GM12878 (cell line): ENCODE measurements at regions not wholly inside any gene's neighbourhood (a gene's known extent, or its start where the extent isn't known, plus 50 kb on each side); places are given as distances from the start of the nearest gene placed in this dataset.
"Not testable (repeated sequence)": the region's sequence is repeated elsewhere in the genome, so short reads cannot be mapped to it uniquely, and the experiment has no call there.

Experiments
- ATAC-seq: fragments of 200-7000 bp; cut with Tn5 transposase; 3 replicates; pipeline ENCODE4 v1.9.1; 2020; ENCODE audit warnings: mild to moderate bottlenecking, moderate library complexity
- BruUV-seq: library from RNA; stranded (reverse); fragments of 400-500 nt; replicated peaks from 2 replicates; lab custom pipeline; 2021; lab: Mats Ljungman, UMichigan
- CTCF ChIA-PET: fragments of 300-600 bp; sonication (Branson Sonifier 250); formaldehyde crosslinking; extraction: SDS; loops from one replicate; lab custom pipeline; 2021; ENCODE audit warnings: inconsistent platforms; lab: Yijun Ruan, JAX
- POLR2A ChIA-PET: fragments of 350-600 bp; formaldehyde crosslinking; extraction: SDS; loops from one replicate; lab custom pipeline; 2021; ENCODE audit warnings: inconsistent platforms; lab: Charles Lee
- RAD21 ChIA-PET: fragments of 300-600 bp; sonication (Branson Sonifier 250); formaldehyde crosslinking; loops from one replicate; lab custom pipeline; 2023; ENCODE audit warnings: antibody characterized with exemption; ENCODE audit not compliant: unreplicated experiment; lab: Charles Lee
- SMC1A ChIA-PET: fragments of 300-600 bp; sonication (Branson Sonifier 250); formaldehyde crosslinking; loops from one replicate; lab custom pipeline; 2023; ENCODE audit not compliant: unreplicated experiment, uncharacterized antibody; lab: Charles Lee
- DNase-seq: peaks from one replicate; pipeline ENCODE4 v3.0.0-alpha.2; 2011; ENCODE audit warnings: low read depth, low spot score
- FAIRE-seq: peaks from 3 replicates; lab custom pipeline; 2011; peaks lifted over from hg19 to GRCh38; lab: Jason Lieb, UNC
- H2AFZ ChIP-seq: 2 replicates; pipeline ENCODE4 v1.6.0; 2011; ENCODE audit warnings: low read depth, low read length, control low read depth; ENCODE audit not compliant: control insufficient read depth
- H3K27ac ChIP-seq: 2 replicates; pipeline ENCODE4 v1.5.1; 2011; ENCODE audit warnings: control low read depth; ENCODE audit not compliant: control insufficient read depth, insufficient read depth
- H3K27me3 ChIP-seq, 2 experiments: replicated peaks in 1 of 2; 2 replicates each; pipeline versions ENCODE4 v1.6.0 to v1.6.1; 2011; ENCODE audit warnings: low read length in 1 of 2; ENCODE audit not compliant: control insufficient read depth in 2 of 2, insufficient read depth in 2 of 2
- H3K36me3 ChIP-seq, 2 experiments: 2 replicates each; pipeline ENCODE4 v1.5.1; 2011; ENCODE audit warnings: low read length in 1 of 2; ENCODE audit not compliant: control insufficient read depth in 2 of 2, insufficient read depth in 2 of 2
- H3K4me1 ChIP-seq: 2 replicates; pipeline ENCODE4 v1.6.1; 2011; ENCODE audit warnings: mild to moderate bottlenecking, low read length, moderate library complexity, mixed read lengths; ENCODE audit not compliant: control insufficient read depth, insufficient read depth
- H3K4me2 ChIP-seq: 2 replicates; pipeline ENCODE4 v1.6.0; 2011; ENCODE audit warnings: control low read depth; ENCODE audit not compliant: control insufficient read depth, insufficient read depth
- H3K4me3 ChIP-seq: fragments of 200-600 bp; sonication (generic); 2 replicates; pipeline ENCODE4 v1.5.1; 2016
- H3K79me2 ChIP-seq: 2 replicates; pipeline ENCODE4 v1.6.0; 2011; ENCODE audit warnings: low read length; ENCODE audit not compliant: control insufficient read depth, insufficient read depth
- H3K9ac ChIP-seq: 2 replicates; pipeline ENCODE4 v1.8.0; 2011; ENCODE audit warnings: low read length, control low read depth, mixed read lengths; ENCODE audit not compliant: control insufficient read depth, insufficient read depth
- H3K9me3 ChIP-seq: replicated peaks from 3 replicates; pipeline ENCODE4 v1.5.1; 2011; ENCODE audit warnings: mild to moderate bottlenecking, low read length; ENCODE audit not compliant: control insufficient read depth, insufficient read depth
- H4K20me1 ChIP-seq: 2 replicates; pipeline ENCODE4 v1.6.0; 2011; ENCODE audit not compliant: control insufficient read depth, insufficient read depth
- EZH2 ChIP-seq: IDR thresholded peaks from 2 replicates; pipeline ENCODE4 v1.6.1; 2012; ENCODE audit warnings: low read depth, mild to moderate bottlenecking, control low read depth, inconsistent platforms, low read length, borderline replicate concordance; ENCODE audit not compliant: control insufficient read depth
- NFIC ChIP-seq: IDR thresholded peaks from 2 replicates; pipeline ENCODE4 v1.6.1; 2012; ENCODE audit warnings: low read depth, mild to moderate bottlenecking, inconsistent platforms, low read length, moderate library complexity
- SPI1 ChIP-seq: IDR thresholded peaks from 2 replicates; pipeline ENCODE4 v1.6.1; 2011; ENCODE audit warnings: low read depth, mild to moderate bottlenecking, low read length, moderate library complexity, borderline replicate concordance; ENCODE audit not compliant: insufficient read depth
- WGBS: methylation state at CpG from one replicate; pipeline ENCODE4 v1.1.6; 2016; ENCODE audit warnings: low lambda C conversion rate; ENCODE audit not compliant: insufficient replicate concordance, insufficient coverage; ENCODE audit errors: missing lambda C conversion rate; 5-methylcytosine and 5-hydroxymethylcytosine counted together
- in situ Hi-C: fragments of 300-500 bp; cut with MboI; formaldehyde crosslinking; loops from 9 replicates; pipeline ENCODE4 v1.14.3; 2018; ENCODE audit warnings: mixed read lengths
- intact Hi-C: fragments of 100-400 bp; cut with micrococcal nuclease; formaldehyde crosslinking; loops from one replicate; pipeline ENCODE4 v1.14.2; 2022; ENCODE audit not compliant: unreplicated experiment

DNA sequence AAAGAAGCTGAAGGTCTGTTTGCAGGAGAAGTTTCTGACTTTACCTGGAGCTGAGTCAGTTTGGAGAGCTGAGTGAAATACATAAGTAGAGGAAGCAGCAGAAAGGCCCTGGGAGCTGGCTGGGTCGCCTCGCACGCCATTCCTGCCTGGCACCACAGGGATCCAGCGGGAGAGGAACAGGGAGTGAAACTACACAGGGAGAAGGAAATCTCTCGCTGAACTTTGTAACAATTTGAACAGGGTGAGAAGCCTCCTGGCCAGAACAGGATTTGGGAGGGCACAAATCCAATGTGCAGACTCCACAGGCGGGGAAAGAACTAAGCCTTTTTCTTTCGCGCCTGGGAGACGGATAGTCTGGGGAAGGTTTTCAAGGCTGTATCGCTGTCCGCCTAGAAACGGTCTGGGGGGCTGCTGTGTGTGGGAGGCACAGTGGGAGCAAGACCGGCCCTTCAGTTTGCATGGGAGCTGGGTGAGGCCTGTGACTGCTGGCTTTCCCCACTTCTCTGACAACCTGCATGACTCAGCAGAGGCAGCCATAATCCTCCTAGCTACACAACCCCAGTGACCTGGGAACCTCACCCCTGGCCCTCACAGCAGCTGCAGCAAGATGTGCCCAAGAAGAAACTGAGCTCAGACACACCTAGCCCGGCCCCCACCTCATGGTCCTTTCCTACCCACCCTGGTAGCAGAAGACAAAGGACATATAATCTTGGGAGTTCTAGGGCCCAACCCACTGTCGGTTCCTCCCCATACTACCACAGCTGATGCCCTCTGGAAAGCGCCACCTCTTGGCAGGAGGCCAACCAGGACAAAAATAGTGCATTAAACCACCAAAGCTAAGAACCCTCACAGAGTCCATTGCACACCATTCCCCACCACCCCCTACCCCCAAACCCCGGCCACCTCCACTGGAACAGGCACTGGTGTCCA is 778.6 kb downstream of the KCNJ2 start:
- TF ChIP-seq SPI1 = no peak
- TF ChIP-seq NFIC = no peak
- no peak for TF ChIP-seq EZH2
- Histone ChIP-seq H3K27ac (no peak overlapping the region), H3K4me2 (no peak overlapping the region), H3K27me3 (no peaks in the 10 kb centered on the region), H3K4me3 (no peak overlapping the region), H3K4me1 (no peaks in the 10 kb centered on the region), H3K36me3 (no peaks in the 10 kb centered on the region), H3K9ac (no peak overlapping the region), H3K9me3 (no peaks in the 10 kb centered on the region), H4K20me1 (no peaks in the 10 kb centered on the region), H2AFZ (no peak overlapping the region), H3K79me2 (no peaks in the 10 kb centered on the region)
- WGBS = 53% methylated on average over 17 of the region's 17 CpGs
- intact Hi-C loops (no loop called here), in situ Hi-C loops (no loop called here)
- RAD21 ChIA-PET = no interaction called here
- ATAC-seq (no peak), FAIRE-seq (no peak), DNase-seq (no peak)
- BruUV-seq = no TSS peak
- SMC1A ChIA-PET = no interaction called here
- POLR2A ChIA-PET = no interaction called here
- CTCF ChIA-PET = no interaction called here

DNA sequence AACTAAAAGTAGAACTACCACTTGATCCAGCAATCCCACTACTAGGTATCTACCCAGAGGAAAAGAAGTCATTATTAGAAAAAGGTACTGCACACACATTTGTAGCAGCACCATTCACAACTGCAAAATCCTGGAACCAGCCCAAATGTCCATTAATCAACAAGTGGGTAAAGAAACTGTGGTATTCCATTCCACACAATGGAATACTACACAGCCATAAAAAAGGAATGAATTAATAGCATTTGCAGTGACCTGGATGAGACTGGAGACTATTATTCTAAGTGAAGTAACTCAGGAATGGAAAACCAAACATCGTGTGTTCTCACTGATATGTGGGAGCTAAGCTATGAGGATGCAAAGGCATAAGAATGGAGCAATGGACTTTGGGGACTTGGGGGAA is 783.8 kb downstream of the KCNJ2 start:
- in situ Hi-C loops, POLR2A ChIA-PET, CTCF ChIA-PET: not testable (repeated sequence)

More for the DNA sequence above, 783.8 kb downstream of the KCNJ2 start:
- RAD21 ChIA-PET, ATAC-seq, H3K27me3 ChIP-seq, DNase-seq, H3K9ac ChIP-seq, H2AFZ ChIP-seq, H3K9me3 ChIP-seq, H3K4me2 ChIP-seq, H3K4me1 ChIP-seq, SMC1A ChIA-PET, intact Hi-C loops, BruUV-seq, H3K36me3 ChIP-seq, H3K79me2 ChIP-seq, H3K27ac ChIP-seq, H4K20me1 ChIP-seq, FAIRE-seq, H3K4me3 ChIP-seq: not testable (repeated sequence)
- WGBS = 0% methylated on average over 1 of the region's 1 CpG
